A549 (cell line): ENCODE measurements at regions not wholly inside any gene's neighbourhood (a gene's known extent, or its start where the extent isn't known, plus 50 kb on each side); places are given as distances from the start of the nearest gene placed in this dataset.

ENCODE experiments used
- ATAC-seq, 2 experiments: fragments of 200-7000 bp in 1 of 2; fragments of >200 bp in 1 of 2; cut with Nextera tagmentation in 1 of 2; cut with Tn5 transposase in 1 of 2; 3 replicates each; pipeline versions ENCODE4 v1.8.0 to v1.9.1; 2018 to 2020; ENCODE audit warnings: mild to moderate bottlenecking in 1 of 2, moderate library complexity in 1 of 2
- CTCF ChIA-PET: fragments of 300-600 bp; sonication (Branson Sonifier 250); formaldehyde crosslinking; extraction: SDS; loops from one replicate; lab custom pipeline; 2021; ENCODE audit warnings: antibody characterized with exemption, inconsistent platforms; lab: Yijun Ruan, JAX
- POLR2A ChIA-PET: fragments of 350-600 bp; formaldehyde crosslinking; extraction: SDS; loops from one replicate; lab custom pipeline; 2021; ENCODE audit warnings: antibody characterized with exemption, inconsistent platforms; lab: Yijun Ruan, JAX
- DNase-seq, 2 experiments: peaks; one replicate each; pipeline versions ENCODE4 v3.0.0 to v3.0.0-alpha.2; 2011 to 2016; ENCODE audit warnings: low read depth in 1 of 2, low spot score in 1 of 2
- FAIRE-seq: peaks from 2 replicates; lab custom pipeline; 2011; peaks lifted over from hg19 to GRCh38; lab: Jason Lieb, UNC
- H3K27ac ChIP-seq, 2 experiments: fragments of >200 bp; sonication (Bioruptor Twin); formaldehyde crosslinking; 3 replicates each; pipeline ENCODE4 v1.5.1; 2016 to 2017
- H3K4me1 ChIP-seq: fragments of >200 bp; sonication (Bioruptor Twin); formaldehyde crosslinking; 3 replicates; pipeline ENCODE4 v1.6.1; 2016
- H3K4me2 ChIP-seq: fragments of >200 bp; sonication (Bioruptor Twin); formaldehyde crosslinking; 3 replicates; pipeline ENCODE4 v1.6.1; 2016
- H3K4me3 ChIP-seq: fragments of >200 bp; sonication (Bioruptor Twin); formaldehyde crosslinking; 3 replicates; pipeline ENCODE4 v1.5.1; 2016
- H3K9me3 ChIP-seq: fragments of >200 bp; sonication (Bioruptor Twin); formaldehyde crosslinking; 3 replicates; pipeline ENCODE4 v1.6.1; 2016
- CHD4 ChIP-seq: fragments of 200-600 bp; sonication (generic); IDR thresholded peaks from 2 replicates; pipeline ENCODE4 v1.6.1; 2016; ENCODE audit warnings: antibody characterized with exemption, mild to moderate bottlenecking, borderline replicate concordance
- EHMT2 ChIP-seq: fragments of 200-600 bp; sonication (generic); IDR thresholded peaks from 2 replicates; pipeline ENCODE4 v1.6.1; 2016; ENCODE audit warnings: antibody characterized with exemption, low read depth, mild to moderate bottlenecking, moderate library complexity
- ESRRA ChIP-seq: fragments of 150-350 bp; IDR thresholded peaks from 2 replicates; pipeline ENCODE4 v1.6.1; 2014; ENCODE audit warnings: mild to moderate bottlenecking, low read length, borderline replicate concordance
- FOSL2 ChIP-seq, 2 experiments: fragments of 450-650 bp in 1 of 2; fragments of >200 bp in 1 of 2; sonication (Bioruptor Twin) in 1 of 2; formaldehyde crosslinking; IDR thresholded peaks; 2 replicates each; pipeline versions ENCODE4 v1.5.0 to v1.6.1; 2016 to 2020; ENCODE audit warnings: mild to moderate bottlenecking in 1 of 2, moderate library complexity in 1 of 2
- GATA3 ChIP-seq: IDR thresholded peaks from 2 replicates; pipeline ENCODE4 v1.6.1; 2012; ENCODE audit warnings: borderline replicate concordance
- HOXB5 ChIP-seq: fragments of 250-450 bp; sonication (Bioruptor Pico); IDR thresholded peaks from 2 replicates; pipeline ENCODE4 v1.5.0; 2020; ENCODE audit warnings: mild to moderate bottlenecking, moderate library complexity
- JUN ChIP-seq, 2 experiments: fragments of >200 bp; sonication (Bioruptor Twin); formaldehyde crosslinking; IDR thresholded peaks; 2 replicates in 1 of 2; 3 replicates in 1 of 2; pipeline ENCODE4 v1.6.1; 2016 to 2017
- JUNB ChIP-seq: fragments of >200 bp; sonication (Bioruptor Twin); formaldehyde crosslinking; IDR thresholded peaks from 2 replicates; pipeline ENCODE4 v1.6.1; 2016
- MAFK ChIP-seq: fragments of 450-650 bp; IDR thresholded peaks from 2 replicates; pipeline ENCODE4 v1.6.1; 2014; ENCODE audit not compliant: partially characterized antibody
- MAZ ChIP-seq: fragments of 150-350 bp; IDR thresholded peaks from 2 replicates; pipeline ENCODE4 v1.6.1; 2014; ENCODE audit warnings: antibody characterized with exemption, low read depth, low read length, borderline replicate concordance
- NFE2L2 ChIP-seq: fragments of 150-350 bp; conservative IDR thresholded peaks from 2 replicates; pipeline ENCODE4 v1.6.1; 2014; ENCODE audit warnings: low read length
- RAD21 ChIP-seq, 2 experiments: fragments of >200 bp in 1 of 2; sonication (Bioruptor Twin) in 1 of 2; formaldehyde crosslinking in 1 of 2; IDR thresholded peaks in 1 of 2; conservative IDR thresholded peaks in 1 of 2; 2 replicates in 1 of 2; 3 replicates in 1 of 2; pipeline ENCODE4 v1.6.1; 2012 to 2018; ENCODE audit warnings: inconsistent platforms in 1 of 2
- RCOR1 ChIP-seq: fragments of 150-350 bp; IDR thresholded peaks from 2 replicates; pipeline ENCODE4 v1.6.1; 2014; ENCODE audit warnings: antibody characterized with exemption, low read length, low read depth
- RNF2 ChIP-seq: fragments of 200-600 bp; sonication (generic); IDR thresholded peaks from 2 replicates; pipeline ENCODE4 v1.6.1; 2016; ENCODE audit warnings: low read depth, mild to moderate bottlenecking, antibody characterized with exemption, moderate library complexity, borderline replicate concordance
- SMC3 ChIP-seq: fragments of >200 bp; sonication (Bioruptor Twin); formaldehyde crosslinking; IDR thresholded peaks from 3 replicates; pipeline ENCODE4 v1.6.1; 2018; ENCODE audit warnings: inconsistent platforms
- SREBF2 ChIP-seq: fragments of 450-650 bp; IDR thresholded peaks from 2 replicates; pipeline ENCODE4 v1.6.1; 2014; ENCODE audit warnings: mild to moderate bottlenecking, moderate library complexity
- ZFP36 ChIP-seq: fragments of 450-650 bp; IDR thresholded peaks from 2 replicates; pipeline ENCODE4 v1.6.1; 2014; ENCODE audit warnings: borderline replicate concordance; ENCODE audit not compliant: partially characterized antibody
- ZSCAN20 ChIP-seq: fragments of 250-450 bp; sonication (Bioruptor Pico); IDR thresholded peaks from 2 replicates; pipeline ENCODE4 v1.8.0; 2022; ENCODE audit warnings: mild to moderate bottlenecking, moderate library complexity
- WGBS: methylation state at CpG from one replicate; pipeline ENCODE4 v1.1.6; 2017; ENCODE audit errors: missing lambda C conversion rate; 5-methylcytosine and 5-hydroxymethylcytosine counted together
- TF ChIP-seq, protein P1 (sequence below): fragments of 150-350 bp; IDR thresholded peaks from 2 replicates; pipeline ENCODE4 v1.6.1; 2014; ENCODE audit warnings: low read depth, mild to moderate bottlenecking, low read length
- TF ChIP-seq, protein P2 (sequence below): fragments of 450-650 bp; IDR thresholded peaks from 2 replicates; pipeline ENCODE4 v1.6.1; 2014; ENCODE audit warnings: antibody characterized with exemption

DNA sequence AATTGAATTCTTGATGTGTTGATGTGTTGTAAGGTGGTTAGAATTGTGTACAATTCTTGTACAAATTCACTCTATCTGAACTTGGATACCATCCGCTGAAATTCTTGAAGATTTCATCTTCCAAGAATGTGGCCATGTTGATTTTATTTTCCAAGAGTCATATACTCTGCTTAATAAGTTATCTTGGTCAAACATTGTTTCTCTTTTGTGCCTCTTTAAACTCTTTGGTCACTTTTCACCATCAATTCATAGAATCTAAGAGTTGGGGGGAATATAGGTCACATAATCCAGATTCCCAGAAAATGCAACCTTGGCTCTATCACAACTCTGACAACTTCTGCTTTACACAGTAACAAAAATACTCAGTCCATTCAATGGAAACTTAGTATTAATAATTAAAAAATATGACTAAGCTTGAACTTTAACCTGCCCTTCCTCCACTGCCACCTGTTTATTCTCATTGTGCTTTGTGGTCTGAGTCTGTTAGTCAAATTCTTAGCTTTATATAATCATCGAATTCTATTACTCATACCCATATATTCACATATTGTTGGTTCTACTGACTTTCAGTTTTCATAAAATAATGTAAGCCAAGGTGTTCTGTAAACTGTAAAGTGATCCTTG is 373.2 kb downstream of the LMO7 start:
- 0% methylated on average over 2 of the region's 2 CpGs for WGBS
- DNase-seq, result peak; percentile 2 to 75
- ATAC-seq, result peak; percentile 71 to 84
- Histone ChIP-seq H3K27ac (peak overlapping the region; percentile 56 to 77; a peak in 5 of 6 replicates), H3K9me3 (no peaks in the 10 kb centered on the region), H3K4me2 (peak overlapping the region; percentile 59), H3K4me3 (no peak overlapping the region), H3K4me1 (peaks cover 37% of the 10 kb centered on the region)
- no peak for FAIRE-seq
- TF ChIP-seq GATA3 (peak; percentile 49; the same call in 1 of the 2 replicates), RAD21 (conservative IDR thresholded peaks at IDR 0.05 in 1 of 2, IDR thresholded peaks at IDR 0.05 in 1 of 2) (0 out of 5 replicates have a peak, but pooled peaks of 1 of the 2 experiments have one; percentile 6), JUN (IDR thresholded peaks at IDR 0.05) (0 out of 5 replicates have a peak, but pooled peaks of 1 of the 2 experiments have one; percentile 15), MAZ (no peak), JUNB (peak; percentile 50), FOSL2 (IDR thresholded peaks at IDR 0.05) (peak; percentile 39; the same call in 1 of the 2 replicates), FOSL2 (CRISPR knock-in tag; IDR thresholded peaks at IDR 0.05) (peak; percentile 76)
- ChIA-PET POLR2A (no interaction called here), CTCF (no interaction called here)

DNA sequence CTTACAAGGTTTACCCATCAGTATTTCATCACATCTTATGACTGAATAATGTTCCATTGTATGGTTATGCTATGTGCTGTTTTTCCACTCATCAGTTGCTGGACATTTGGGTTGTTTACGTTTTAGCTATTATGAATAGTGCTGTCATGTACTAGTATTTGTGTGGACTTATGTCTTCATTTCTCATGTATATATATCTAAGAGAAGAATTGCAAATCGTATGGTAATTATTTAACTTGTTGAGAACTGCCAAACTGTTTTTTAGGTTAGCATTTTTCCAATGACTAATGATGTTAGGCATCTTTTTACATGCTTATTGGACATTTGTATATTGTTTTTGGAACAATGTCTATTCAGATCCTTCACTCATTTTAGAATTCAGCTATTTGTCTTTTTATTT is 368.3 kb downstream of the LMO7 start:
- no peak overlapping the region for H3K27ac ChIP-seq
- ATAC-seq, result no peak
- no peak for TF ChIP-seq RCOR1
- TF ChIP-seq RNF2, result no peak
- TF ChIP-seq, protein P1, sequence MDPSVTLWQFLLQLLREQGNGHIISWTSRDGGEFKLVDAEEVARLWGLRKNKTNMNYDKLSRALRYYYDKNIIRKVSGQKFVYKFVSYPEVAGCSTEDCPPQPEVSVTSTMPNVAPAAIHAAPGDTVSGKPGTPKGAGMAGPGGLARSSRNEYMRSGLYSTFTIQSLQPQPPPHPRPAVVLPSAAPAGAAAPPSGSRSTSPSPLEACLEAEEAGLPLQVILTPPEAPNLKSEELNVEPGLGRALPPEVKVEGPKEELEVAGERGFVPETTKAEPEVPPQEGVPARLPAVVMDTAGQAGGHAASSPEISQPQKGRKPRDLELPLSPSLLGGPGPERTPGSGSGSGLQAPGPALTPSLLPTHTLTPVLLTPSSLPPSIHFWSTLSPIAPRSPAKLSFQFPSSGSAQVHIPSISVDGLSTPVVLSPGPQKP, result no peak
- TF ChIP-seq ZSCAN20 (CRISPR knock-in tag), result no peak
- TF ChIP-seq EHMT2, result no peak
- no peak for TF ChIP-seq GATA3
- TF ChIP-seq RAD21 (conservative IDR thresholded peaks at IDR 0.05 in 1 of 2, IDR thresholded peaks at IDR 0.05 in 1 of 2), result no peak
- no peak for TF ChIP-seq JUN (IDR thresholded peaks at IDR 0.05)
- TF ChIP-seq, all 56 proteins: peak for 0
- POLR2A ChIA-PET, result no interaction called here
- FAIRE-seq (no peak), DNase-seq (no peak)
- no peak overlapping the region for H3K4me2 ChIP-seq
- no peak overlapping the region for H3K4me3 ChIP-seq
- CTCF ChIA-PET, result no interaction called here
- WGBS, result 68% methylated on average over 2 of the region's 2 CpGs
- peaks cover 11% of the 10 kb centered on the region for H3K4me1 ChIP-seq
- no peaks in the 10 kb centered on the region for H3K9me3 ChIP-seq

DNA sequence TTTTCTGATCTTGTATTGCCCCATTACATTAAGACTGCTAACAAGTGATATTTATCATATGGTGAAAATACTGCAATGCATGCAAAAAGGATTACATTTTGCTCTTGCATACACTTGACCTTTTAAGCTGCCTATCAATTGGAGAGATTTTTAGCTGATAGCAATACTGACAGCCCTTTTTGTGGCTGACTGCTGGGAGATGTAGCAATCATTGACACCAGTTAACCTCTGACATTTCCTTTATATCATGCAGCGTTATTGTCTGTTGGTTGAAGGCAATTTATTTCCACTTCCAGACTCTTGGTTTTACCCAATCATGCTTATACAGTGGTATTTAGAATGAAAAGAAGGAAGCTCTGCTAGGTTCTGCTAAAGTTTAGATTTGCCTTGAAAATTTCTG is 364.0 kb downstream of the LMO7 start:
- no peak for TF ChIP-seq ZFP36
- peak; percentile 16 for TF ChIP-seq MAFK
- TF ChIP-seq, all 56 proteins: peak for 1
- 26% methylated on average over 1 of the region's 1 CpG for WGBS
- ATAC-seq, result no peak
- Histone ChIP-seq H3K4me3 (no peak overlapping the region), H3K4me2 (no peak overlapping the region), H3K9me3 (no peaks in the 10 kb centered on the region), H3K27ac (no peak overlapping the region), H3K4me1 (no peaks in the 10 kb centered on the region)
- DNase-seq, result no peak
- POLR2A ChIA-PET, result no interaction called here
- no peak for FAIRE-seq
- CTCF ChIA-PET, result no interaction called here

DNA sequence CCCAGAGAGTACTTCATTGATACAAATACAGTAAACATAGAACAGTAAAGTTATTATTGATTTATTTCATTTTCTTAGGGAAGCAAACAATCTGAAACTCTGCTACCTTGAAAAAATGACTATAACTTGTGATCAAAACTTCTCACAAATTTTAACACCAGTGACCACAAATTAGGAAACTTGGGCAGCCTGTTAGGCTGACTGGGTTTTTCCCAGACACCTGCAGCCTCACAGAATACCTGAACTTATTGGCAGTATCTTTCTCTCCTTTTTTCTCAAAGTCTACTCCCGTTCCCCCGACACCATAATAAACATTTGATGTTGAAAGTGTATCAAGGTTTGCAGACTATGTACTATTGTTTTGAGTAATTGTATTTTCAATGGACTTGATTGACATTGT is 360.5 kb downstream of the LMO7 start:
- H3K4me1 ChIP-seq, result no peaks in the 10 kb centered on the region
- H3K27ac ChIP-seq, result no peak overlapping the region
- ChIA-PET CTCF (no interaction called here), POLR2A (no interaction called here)
- ATAC-seq, result no peak
- no peaks in the 10 kb centered on the region for H3K9me3 ChIP-seq
- 90% methylated on average over 2 of the region's 2 CpGs for WGBS
- no peak for DNase-seq
- H3K4me3 ChIP-seq, result no peak overlapping the region
- no peak overlapping the region for H3K4me2 ChIP-seq
- FAIRE-seq, result no peak
- TF ChIP-seq CHD4 (no peak), ESRRA (no peak), HOXB5 (no peak), NFE2L2 (no peak), MAZ (no peak), SREBF2 (no peak), SMC3 (no peak), JUNB (no peak), ZSCAN20 (CRISPR knock-in tag) (no peak)
- TF ChIP-seq, protein P2, sequence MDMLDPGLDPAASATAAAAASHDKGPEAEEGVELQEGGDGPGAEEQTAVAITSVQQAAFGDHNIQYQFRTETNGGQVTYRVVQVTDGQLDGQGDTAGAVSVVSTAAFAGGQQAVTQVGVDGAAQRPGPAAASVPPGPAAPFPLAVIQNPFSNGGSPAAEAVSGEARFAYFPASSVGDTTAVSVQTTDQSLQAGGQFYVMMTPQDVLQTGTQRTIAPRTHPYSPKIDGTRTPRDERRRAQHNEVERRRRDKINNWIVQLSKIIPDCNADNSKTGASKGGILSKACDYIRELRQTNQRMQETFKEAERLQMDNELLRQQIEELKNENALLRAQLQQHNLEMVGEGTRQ, result no peak
